Liver (tissue), 8 donors: ENCODE measurements at regions not wholly inside any gene's neighbourhood (a gene's known extent, or its start where the extent isn't known, plus 50 kb on each side); places are given as distances from the start of the nearest gene placed in this dataset.

Experiments used
- DNase-seq: peaks from one replicate; pipeline ENCODE4 v3.0.0-alpha.2; 2017; ENCODE audit warnings: low spot score
- H3K27ac ChIP-seq, 2 donors: one replicate each; pipeline ENCODE4 v1.7.0; 2013; ENCODE audit warnings: inconsistent platforms in 2 of 2, low read length in 2 of 2, control low read depth in 1 of 2, low read depth in 1 of 2, mild to moderate bottlenecking in 1 of 2
- H3K27me3 ChIP-seq, 4 donors: one replicate each; pipeline versions ENCODE4 v1.6.1 to v1.7.0; 2013; ENCODE audit warnings: low read length in 3 of 4, inconsistent platforms in 1 of 4, mild to moderate bottlenecking in 1 of 4, moderate library complexity in 1 of 4; ENCODE audit not compliant: control insufficient read depth in 4 of 4, insufficient read depth in 4 of 4
- H3K36me3 ChIP-seq, 4 donors: one replicate each; pipeline versions ENCODE4 v1.6.1 to v1.7.0; 2013; ENCODE audit warnings: low read length in 3 of 4, mild to moderate bottlenecking in 3 of 4, low read depth in 1 of 4, moderate library complexity in 1 of 4; ENCODE audit not compliant: control insufficient read depth in 4 of 4, insufficient read depth in 3 of 4
- H3K4me1 ChIP-seq, 4 donors: one replicate each; pipeline versions ENCODE4 v1.6.1 to v1.7.0; 2013; ENCODE audit warnings: low read length in 3 of 4, mild to moderate bottlenecking in 3 of 4, moderate library complexity in 1 of 4; ENCODE audit not compliant: control insufficient read depth in 4 of 4, insufficient read depth in 4 of 4
- H3K4me3 ChIP-seq, 3 donors: one replicate each; pipeline versions ENCODE4 v1.6.1 to v1.7.0; 2013; ENCODE audit warnings: low read length in 3 of 3, control low read depth in 1 of 3, low read depth in 1 of 3, mild to moderate bottlenecking in 1 of 3
- H3K9ac ChIP-seq, 2 donors: one replicate each; pipeline ENCODE4 v1.7.0; 2013; ENCODE audit warnings: low read length in 2 of 2, mild to moderate bottlenecking in 2 of 2, moderate library complexity in 2 of 2, control low read depth in 1 of 2, low read depth in 1 of 2
- H3K9me3 ChIP-seq, 4 donors: one replicate each; pipeline versions ENCODE4 v1.6.1 to v1.7.0; 2013; ENCODE audit warnings: low read length in 3 of 4; ENCODE audit not compliant: control insufficient read depth in 4 of 4
- ATF3 ChIP-seq: IDR thresholded peaks from 2 replicates; pipeline ENCODE4 v1.6.1; 2016; ENCODE audit warnings: antibody characterized with exemption
- CTCF ChIP-seq: fragments of 150-350 bp; IDR thresholded peaks from 2 replicates; pipeline ENCODE4 v1.5.1; 2017; ENCODE audit warnings: improper control_type of control experiment, low read depth, low read length; ENCODE audit not compliant: missing input control
- EGR1 ChIP-seq, 2 donors: IDR thresholded peaks; 2 replicates each; pipeline ENCODE4 v1.6.1; 2016 to 2018; ENCODE audit warnings: antibody characterized with exemption in 2 of 2, low read depth in 2 of 2
- FOXA1 ChIP-seq: IDR thresholded peaks from 2 replicates; pipeline ENCODE4 v1.6.1; 2016; ENCODE audit warnings: antibody characterized with exemption
- FOXA2 ChIP-seq: IDR thresholded peaks from 2 replicates; pipeline ENCODE4 v1.6.1; 2016; ENCODE audit warnings: antibody characterized with exemption
- GABPA ChIP-seq, 2 donors: IDR thresholded peaks in 1 of 2; conservative IDR thresholded peaks in 1 of 2; 2 replicates each; pipeline ENCODE4 v1.6.1; 2016; ENCODE audit warnings: antibody characterized with exemption in 2 of 2, mild to moderate bottlenecking in 1 of 2, moderate library complexity in 1 of 2
- HNF4A ChIP-seq, 2 donors: conservative IDR thresholded peaks; 2 replicates each; pipeline ENCODE4 v1.6.1; 2016; ENCODE audit warnings: antibody characterized with exemption in 2 of 2, mild to moderate bottlenecking in 2 of 2
- HNF4G ChIP-seq: IDR thresholded peaks from 2 replicates; pipeline ENCODE4 v1.6.1; 2016; ENCODE audit warnings: antibody characterized with exemption
- JUND ChIP-seq, 2 donors: IDR thresholded peaks; 2 replicates each; pipeline ENCODE4 v1.6.1; 2016; ENCODE audit warnings: antibody characterized with exemption in 2 of 2
- MAX ChIP-seq: IDR thresholded peaks from 2 replicates; pipeline ENCODE4 v1.6.1; 2016; ENCODE audit warnings: antibody characterized with exemption
- NR2F2 ChIP-seq: IDR thresholded peaks from 2 replicates; pipeline ENCODE4 v1.6.1; 2016; ENCODE audit warnings: antibody characterized with exemption
- RAD21 ChIP-seq, 2 donors: IDR thresholded peaks; 2 replicates each; pipeline ENCODE4 v1.6.1; 2016; ENCODE audit warnings: antibody characterized with exemption in 2 of 2, mild to moderate bottlenecking in 2 of 2
- REST ChIP-seq: IDR thresholded peaks from 2 replicates; pipeline ENCODE4 v1.6.1; 2016; ENCODE audit warnings: antibody characterized with exemption, mild to moderate bottlenecking
- RXRA ChIP-seq, 2 donors: IDR thresholded peaks; 2 replicates each; pipeline ENCODE4 v1.6.1; 2017 to 2018; ENCODE audit warnings: antibody characterized with exemption in 2 of 2, mild to moderate bottlenecking in 1 of 2
- SP1 ChIP-seq: IDR thresholded peaks from 2 replicates; pipeline ENCODE4 v1.6.1; 2018; ENCODE audit warnings: antibody characterized with exemption, mild to moderate bottlenecking
- TAF1 ChIP-seq: conservative IDR thresholded peaks from 2 replicates; pipeline ENCODE4 v1.6.1; 2016; ENCODE audit warnings: antibody characterized with exemption, mild to moderate bottlenecking
- YY1 ChIP-seq: IDR thresholded peaks from 2 replicates; pipeline ENCODE4 v1.6.1; 2016; ENCODE audit warnings: antibody characterized with exemption, mild to moderate bottlenecking
- ZBTB33 ChIP-seq: IDR thresholded peaks from 2 replicates; pipeline ENCODE4 v1.6.1; 2016; ENCODE audit warnings: antibody characterized with exemption
- WGBS: extraction: QIAGEN DNeasy Blood & Tissue Kit; methylation state at CpG from one replicate; pipeline ENCODE4 v1.1.7; 2013; 5-methylcytosine and 5-hydroxymethylcytosine counted together
- donor health status: healthy.
- donor health status: healthy.
- donor health status: healthy.
- donor health status: healthy.
- donor health status: healthy.

GRCh38 chr12:77324416-77324762 is 259.0 kb upstream of the E2F7 start:
- DNase-seq: no peak
- H3K36me3 ChIP-seq: no peaks in the 10 kb centered on the region
- peaks cover 0 to 6% (median 0%) of the 10 kb centered on the region in 4 donors for H3K27me3 ChIP-seq
- peak overlapping the region in 1 of 3 donors; percentile 66 for H3K4me3 ChIP-seq
- peaks cover 2 to 13% (median 8%) of the 10 kb centered on the region in 4 donors for H3K4me1 ChIP-seq
- no peaks in the 10 kb centered on the region for H3K9me3 ChIP-seq
- no peak overlapping the region for H3K27ac ChIP-seq
- whole genome bisulfite sequencing: 5% methylated on average over 15 of the region's 15 CpGs
- TF ChIP-seq RAD21 (IDR thresholded peaks at IDR 0.05) (no peak), GABPA (IDR thresholded peaks at IDR 0.05 in 1 of 2, conservative IDR thresholded peaks at IDR 0.05 in 1 of 2) (no peak), YY1 (no peak), ZBTB33 (no peak), RXRA (IDR thresholded peaks at IDR 0.05) (no peak), CTCF (no peak), HNF4G (no peak), EGR1 (IDR thresholded peaks at IDR 0.05; ENCODE audit: low read depth in 2 of 2) (no peak), JUND (IDR thresholded peaks at IDR 0.05) (no peak), TAF1 (no peak), FOXA1 (no peak)
- H3K9ac ChIP-seq: no peak overlapping the region

GRCh38 chr12:77323788-77324415 is 258.5 kb upstream of the E2F7 start:
- no peak overlapping the region for H3K9ac ChIP-seq
- H3K4me3 ChIP-seq: no peak overlapping the region
- no peak for DNase-seq
- no peaks in the 10 kb centered on the region for H3K9me3 ChIP-seq
- no peak for TF ChIP-seq RXRA (IDR thresholded peaks at IDR 0.05)
- no peak for TF ChIP-seq FOXA2
- TF ChIP-seq NR2F2: no peak
- TF ChIP-seq RAD21 (IDR thresholded peaks at IDR 0.05): no peak
- TF ChIP-seq FOXA1: no peak
- no peak for TF ChIP-seq MAX
- no peak for TF ChIP-seq REST
- no peak for TF ChIP-seq ATF3
- no peak for TF ChIP-seq JUND (IDR thresholded peaks at IDR 0.05)
- TF ChIP-seq ZBTB33: no peak
- no peak for TF ChIP-seq HNF4A (conservative IDR thresholded peaks at IDR 0.05)
- TF ChIP-seq EGR1 (IDR thresholded peaks at IDR 0.05; ENCODE audit: low read depth in 2 of 2): no peak
- no peak for TF ChIP-seq TAF1
- TF ChIP-seq SP1: no peak
- TF ChIP-seq YY1: no peak
- TF ChIP-seq HNF4G: no peak
- no peak for TF ChIP-seq CTCF
- no peak for TF ChIP-seq GABPA (IDR thresholded peaks at IDR 0.05 in 1 of 2, conservative IDR thresholded peaks at IDR 0.05 in 1 of 2)
- H3K36me3 ChIP-seq: no peaks in the 10 kb centered on the region
- peaks cover 2 to 13% (median 8%) of the 10 kb centered on the region in 4 donors for H3K4me1 ChIP-seq
- 88% methylated on average over 6 of the region's 6 CpGs for WGBS
- no peak overlapping the region for H3K27ac ChIP-seq
- peaks cover 0 to 6% (median 0%) of the 10 kb centered on the region in 4 donors for H3K27me3 ChIP-seq
